NCI-H2081 treated with DMSO at 0.1 percent for 48 hours (cell line): ENCODE measurements at regions not wholly inside any gene's neighbourhood (a gene's known extent, or its start where the extent isn't known, plus 50 kb on each side); places are given as distances from the start of the nearest gene placed in this dataset.

Experiments used
- DNase-seq: peaks from one replicate; lab custom pipeline; 2025; lab: John Stamatoyannopoulos, UW

GRCh38 chr2:7598402-7598801, 681.2 kb downstream of the RNF144A start:
- no peak for DNase-seq

GRCh38 chr2:7599462-7600258, 682.4 kb downstream of the RNF144A start:
- no peak for DNase-seq

GRCh38 chr2:7601990-7602389, 684.8 kb downstream of the RNF144A start:
- no peak for DNase-seq

GRCh38 chr2:7604456-7604855, 687.2 kb downstream of the RNF144A start:
- no peak for DNase-seq

- DNase-seq = no peak
Observed at GRCh38 chr2:7607441-7608173, 690.4 kb downstream of the RNF144A start.

- no peak for DNase-seq
Observed at GRCh38 chr2:7609556-7609955, 692.3 kb downstream of the RNF144A start.

GRCh38 chr2:7609974-7610373, 692.8 kb downstream of the RNF144A start:
- DNase-seq = no peak

GRCh38 chr2:7611750-7612149, 694.5 kb downstream of the RNF144A start:
- DNase-seq = no peak

GRCh38 chr2:7612969-7613368, 695.8 kb downstream of the RNF144A start:
- no peak for DNase-seq

- DNase-seq = no peak
Observed at GRCh38 chr2:7613831-7614230, 696.6 kb downstream of the RNF144A start.

GRCh38 chr2:7618031-7618430, 700.8 kb downstream of the RNF144A start:
- DNase-seq = no peak

GRCh38 chr2:7619203-7619970, 702.2 kb downstream of the RNF144A start:
- no peak for DNase-seq

- no peak for DNase-seq
Observed at GRCh38 chr2:7620255-7620654, 703.0 kb downstream of the RNF144A start.

GRCh38 chr2:7621018-7621814, 704.0 kb downstream of the RNF144A start:
- DNase-seq = no peak

- peak; percentile 95 for DNase-seq
Observed at GRCh38 chr2:7625392-7626138, 708.4 kb downstream of the RNF144A start.

- DNase-seq = no peak
Observed at GRCh38 chr2:7626139-7626537, 708.9 kb downstream of the RNF144A start.

- no peak for DNase-seq
Observed at GRCh38 chr2:7627583-7627982, 710.4 kb downstream of the RNF144A start.

- no peak for DNase-seq
Observed at GRCh38 chr2:7632420-7632819, 715.2 kb downstream of the RNF144A start.

GRCh38 chr2:7633566-7634153, 716.4 kb downstream of the RNF144A start:
- peak; percentile 92 for DNase-seq

GRCh38 chr2:7634409-7634808, 717.2 kb downstream of the RNF144A start:
- DNase-seq = peak; percentile 98

GRCh38 chr2:7639476-7639875, 722.3 kb downstream of the RNF144A start:
- no peak for DNase-seq
